ENCODE measurements at regions not wholly inside any gene's neighbourhood (a gene's known extent, or its start where the extent isn't known, plus 50 kb on each side); places are given as distances from the start of the nearest gene placed in this dataset.

DNA sequence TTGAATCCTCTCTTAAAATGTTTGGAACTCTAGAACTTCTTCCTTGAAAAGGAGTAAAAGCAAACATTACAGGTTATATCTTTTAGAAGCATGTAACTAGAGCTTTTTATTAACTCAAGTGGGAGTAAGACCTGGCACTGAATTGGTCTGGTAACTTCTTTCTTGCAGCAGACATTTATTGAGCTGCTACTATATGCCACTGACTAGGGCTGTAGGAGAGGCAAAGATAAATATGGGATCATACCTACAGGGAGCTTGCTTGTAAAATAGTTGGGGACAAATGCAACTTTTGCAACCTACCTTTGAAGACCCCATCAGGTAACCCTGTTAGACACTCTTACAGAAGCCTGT, 231.9 kb upstream of the TUT7 start:
- ChIA-PET POLR2A (no interaction called here), CTCF (interaction anchor here (0.9 kb wide), 1 partner anchor 14 kb away, joined by 3 read pairs; no protein-coding TSS in a partner anchor)
- TF ChIP-seq CTCF (IDR thresholded peaks at IDR 0.05; ENCODE audit: control extremely low read depth, extremely low read depth, low read depth, missing control alignments), result no peak
- no peak for DNase-seq (ENCODE audit: extremely low spot score)

DNA sequence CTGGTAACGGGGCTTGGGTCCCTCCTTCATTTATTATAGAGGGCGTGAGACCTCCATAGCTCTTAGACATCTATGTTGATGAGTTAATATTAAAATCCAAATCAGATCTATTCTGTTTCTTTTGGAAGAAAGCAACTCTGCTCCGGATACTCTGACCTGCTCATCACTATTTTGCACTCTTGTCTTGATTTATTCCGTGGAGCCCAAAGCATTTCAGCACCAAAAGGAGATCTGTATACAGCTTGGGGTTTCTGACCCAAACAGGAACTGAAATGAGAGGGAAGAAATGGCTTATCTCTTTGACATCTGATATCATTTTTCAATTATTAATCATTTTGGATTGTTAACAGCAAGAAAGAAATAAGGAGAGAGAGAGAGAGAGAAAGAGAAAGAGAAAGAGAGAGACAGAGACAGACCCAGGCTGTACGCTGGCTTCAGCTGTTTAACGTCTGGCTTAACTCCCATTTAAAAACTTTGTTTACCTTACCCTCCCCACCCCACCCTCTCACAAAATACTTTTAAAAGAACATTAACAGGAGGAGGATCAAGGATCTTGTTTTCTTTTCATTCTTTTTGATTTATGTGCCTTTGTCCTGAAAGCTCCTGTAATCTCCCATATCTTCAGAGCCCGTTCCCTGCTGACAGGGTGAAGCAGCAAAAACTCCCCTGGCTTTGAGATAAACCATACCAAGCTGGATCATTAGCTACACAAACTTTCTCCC, 231.4 kb upstream of the TUT7 start:
- DNase-seq (ENCODE audit: extremely low spot score), result no peak
- TF ChIP-seq CTCF (IDR thresholded peaks at IDR 0.05; ENCODE audit: control extremely low read depth, extremely low read depth, low read depth, missing control alignments), result no peak
- ChIA-PET POLR2A (no interaction called here), CTCF (interaction anchor here (0.9 kb wide), 1 partner anchor 14 kb away, joined by 3 read pairs; no protein-coding TSS in a partner anchor)

DNA sequence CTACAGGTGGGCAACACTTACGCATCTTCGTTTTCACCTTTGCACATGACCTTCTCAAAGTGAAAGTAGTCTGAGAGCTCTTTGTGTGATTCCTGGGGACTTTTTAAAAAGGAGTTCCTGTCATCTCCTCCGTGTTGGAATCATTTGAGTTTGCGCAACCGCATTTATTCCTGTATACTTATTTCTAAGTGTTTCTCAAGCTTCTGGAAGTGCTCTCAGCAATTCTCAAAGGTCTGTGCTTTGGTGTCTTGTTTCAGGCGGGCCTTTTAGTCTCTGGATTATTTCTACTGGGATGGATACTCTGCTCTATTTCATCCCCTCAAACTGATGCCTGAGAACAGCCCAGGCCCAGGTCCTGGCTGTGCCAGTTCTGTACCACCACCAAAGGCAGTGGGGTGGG, 226.5 kb upstream of the TUT7 start:
- no peak for DNase-seq (ENCODE audit: extremely low spot score)
- POLR2A ChIA-PET, result no interaction called here
- TF ChIP-seq CTCF (IDR thresholded peaks at IDR 0.05; ENCODE audit: control extremely low read depth, extremely low read depth, low read depth, missing control alignments), result no peak
- CTCF ChIA-PET, result no interaction called here

GRCh38 chr9:86578722-86579121, 224.5 kb upstream of the TUT7 start:
- TF ChIP-seq CTCF (IDR thresholded peaks at IDR 0.05; ENCODE audit: control extremely low read depth, extremely low read depth, low read depth, missing control alignments), result no peak
- CTCF ChIA-PET, result interaction anchor here (1.5 kb wide), 1 partner anchor 8 kb away, joined by 5 read pairs; no protein-coding TSS in a partner anchor
- POLR2A ChIA-PET, result no interaction called here
- no peak for DNase-seq (ENCODE audit: extremely low spot score)

- CTCF ChIA-PET, result no interaction called here
- POLR2A ChIA-PET, result no interaction called here
- no peak for TF ChIP-seq CTCF (IDR thresholded peaks at IDR 0.05; ENCODE audit: control extremely low read depth, extremely low read depth, low read depth, missing control alignments)
- DNase-seq (ENCODE audit: extremely low spot score), result no peak
These were observed 223.5 kb upstream of the TUT7 start for GRCh38 chr9:86577420-86578333.

- no peak for TF ChIP-seq CTCF (IDR thresholded peaks at IDR 0.05; ENCODE audit: control extremely low read depth, extremely low read depth, low read depth, missing control alignments)
- CTCF ChIA-PET, result interaction anchor here (1.1 kb wide), 1 partner anchor 29 kb away, joined by 3 read pairs; no protein-coding TSS in a partner anchor
These were observed 221.8 kb upstream of the TUT7 start for GRCh38 chr9:86575825-86576525.

More at GRCh38 chr9:86575825-86576525, 221.8 kb upstream of the TUT7 start:
- POLR2A ChIA-PET, result no interaction called here
- no peak for DNase-seq (ENCODE audit: extremely low spot score)

Data from GM10248 (cell line).